ENCODE measurements at regions not wholly inside any gene's neighbourhood (a gene's known extent, or its start where the extent isn't known, plus 50 kb on each side); places are given as distances from the start of the nearest gene placed in this dataset.

DNA sequence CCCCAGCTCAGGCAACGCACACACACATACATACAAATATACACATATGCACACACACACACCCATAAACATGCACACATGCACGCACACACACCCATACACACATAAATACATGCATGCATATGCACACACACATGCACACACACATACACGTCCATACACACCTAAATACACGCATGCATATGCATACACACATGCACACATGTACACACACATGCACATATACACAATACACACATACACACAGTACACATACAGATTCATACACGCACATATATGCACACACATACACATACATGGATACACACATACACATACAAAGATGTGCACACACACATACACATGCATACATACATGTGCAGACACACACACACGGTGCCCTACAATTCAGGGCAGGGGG lies 496.6 kb downstream of the TBC1D22A start:
- no peak overlapping the region for H3K27ac ChIP-seq (ENCODE audit: extremely low read length, insufficient read depth, low read length)
- no TSS peak for BruUV-seq (replicated peaks)
- no peak overlapping the region for H2AFZ ChIP-seq (ENCODE audit: low read length)
- no peaks in the 10 kb centered on the region for H4K20me1 ChIP-seq (ENCODE audit: insufficient read depth, low read length)
- no peaks in the 10 kb centered on the region for H3K79me2 ChIP-seq (ENCODE audit: insufficient read depth, low read length)
- H3K9ac ChIP-seq (ENCODE audit: insufficient read depth, low read depth, low read length): no peak overlapping the region
- no peak overlapping the region for H3K4me2 ChIP-seq (ENCODE audit: low read depth, low read length)
- H3K9me3 ChIP-seq (ENCODE audit: low read length): no peaks in the 10 kb centered on the region
- CTCF ChIA-PET (ENCODE audit: low intra/inter-chr PET ratio, low total read pairs): no interaction called here
- DNase-seq (ENCODE audit: low spot score) (no peak), ATAC-seq (no peak), FAIRE-seq (no peak)
- POLR2A ChIA-PET: no interaction called here
- in situ Hi-C loops (cut with HindIII; ENCODE audit: extremely low pct_ligation_motif_present, low pct_unique_long_range_greater_than_20kb): no loop called here
- H3K36me3 ChIP-seq (replicated peaks in 1 of 2; ENCODE audit: control insufficient read depth in 1 of 2, insufficient read depth in 2 of 2, low read length in 2 of 2): no peaks in the 10 kb centered on the region
- peaks cover 0 to 3% of the 10 kb centered on the region in 2 experiments; a peak in 1 of 5 replicates for H3K27me3 ChIP-seq (ENCODE audit: control insufficient read depth in 1 of 2, insufficient read depth in 2 of 2, low read length in 2 of 2)
- WGBS (ENCODE audit: low lambda C conversion rate): 11% methylated on average over 5 of the region's 6 CpGs
- TF ChIP-seq, protein P1, sequence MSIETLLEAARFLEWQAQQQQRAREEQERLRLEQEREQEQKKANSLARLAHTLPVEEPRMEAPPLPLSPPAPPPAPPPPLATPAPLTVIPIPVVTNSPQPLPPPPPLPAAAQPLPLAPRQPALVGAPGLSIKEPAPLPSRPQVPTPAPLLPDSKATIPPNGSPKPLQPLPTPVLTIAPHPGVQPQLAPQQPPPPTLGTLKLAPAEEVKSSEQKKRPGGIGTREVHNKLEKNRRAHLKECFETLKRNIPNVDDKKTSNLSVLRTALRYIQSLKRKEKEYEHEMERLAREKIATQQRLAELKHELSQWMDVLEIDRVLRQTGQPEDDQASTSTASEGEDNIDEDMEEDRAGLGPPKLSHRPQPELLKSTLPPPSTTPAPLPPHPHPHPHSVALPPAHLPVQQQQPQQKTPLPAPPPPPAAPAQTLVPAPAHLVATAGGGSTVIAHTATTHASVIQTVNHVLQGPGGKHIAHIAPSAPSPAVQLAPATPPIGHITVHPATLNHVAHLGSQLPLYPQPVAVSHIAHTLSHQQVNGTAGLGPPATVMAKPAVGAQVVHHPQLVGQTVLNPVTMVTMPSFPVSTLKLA (IDR thresholded peaks at IDR 0.05): peak; percentile 82
- TF ChIP-seq, protein P2, sequence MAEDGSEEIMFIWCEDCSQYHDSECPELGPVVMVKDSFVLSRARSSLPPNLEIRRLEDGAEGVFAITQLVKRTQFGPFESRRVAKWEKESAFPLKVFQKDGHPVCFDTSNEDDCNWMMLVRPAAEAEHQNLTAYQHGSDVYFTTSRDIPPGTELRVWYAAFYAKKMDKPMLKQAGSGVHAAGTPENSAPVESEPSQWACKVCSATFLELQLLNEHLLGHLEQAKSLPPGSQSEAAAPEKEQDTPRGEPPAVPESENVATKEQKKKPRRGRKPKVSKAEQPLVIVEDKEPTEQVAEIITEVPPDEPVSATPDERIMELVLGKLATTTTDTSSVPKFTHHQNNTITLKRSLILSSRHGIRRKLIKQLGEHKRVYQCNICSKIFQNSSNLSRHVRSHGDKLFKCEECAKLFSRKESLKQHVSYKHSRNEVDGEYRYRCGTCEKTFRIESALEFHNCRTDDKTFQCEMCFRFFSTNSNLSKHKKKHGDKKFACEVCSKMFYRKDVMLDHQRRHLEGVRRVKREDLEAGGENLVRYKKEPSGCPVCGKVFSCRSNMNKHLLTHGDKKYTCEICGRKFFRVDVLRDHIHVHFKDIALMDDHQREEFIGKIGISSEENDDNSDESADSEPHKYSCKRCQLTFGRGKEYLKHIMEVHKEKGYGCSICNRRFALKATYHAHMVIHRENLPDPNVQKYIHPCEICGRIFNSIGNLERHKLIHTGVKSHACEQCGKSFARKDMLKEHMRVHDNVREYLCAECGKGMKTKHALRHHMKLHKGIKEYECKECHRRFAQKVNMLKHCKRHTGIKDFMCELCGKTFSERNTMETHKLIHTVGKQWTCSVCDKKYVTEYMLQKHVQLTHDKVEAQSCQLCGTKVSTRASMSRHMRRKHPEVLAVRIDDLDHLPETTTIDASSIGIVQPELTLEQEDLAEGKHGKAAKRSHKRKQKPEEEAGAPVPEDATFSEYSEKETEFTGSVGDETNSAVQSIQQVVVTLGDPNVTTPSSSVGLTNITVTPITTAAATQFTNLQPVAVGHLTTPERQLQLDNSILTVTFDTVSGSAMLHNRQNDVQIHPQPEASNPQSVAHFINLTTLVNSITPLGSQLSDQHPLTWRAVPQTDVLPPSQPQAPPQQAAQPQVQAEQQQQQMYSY (CRISPR knock-in tag; IDR thresholded peaks at IDR 0.05): no peak
- TF ChIP-seq SOX6 (IDR thresholded peaks at IDR 0.05) (0 out of 2 replicates have a peak, but pooled peaks have one; percentile 66), SOX6 (CRISPR knock-in tag; IDR thresholded peaks at IDR 0.05) (no peak)
- TF ChIP-seq, protein P3, sequence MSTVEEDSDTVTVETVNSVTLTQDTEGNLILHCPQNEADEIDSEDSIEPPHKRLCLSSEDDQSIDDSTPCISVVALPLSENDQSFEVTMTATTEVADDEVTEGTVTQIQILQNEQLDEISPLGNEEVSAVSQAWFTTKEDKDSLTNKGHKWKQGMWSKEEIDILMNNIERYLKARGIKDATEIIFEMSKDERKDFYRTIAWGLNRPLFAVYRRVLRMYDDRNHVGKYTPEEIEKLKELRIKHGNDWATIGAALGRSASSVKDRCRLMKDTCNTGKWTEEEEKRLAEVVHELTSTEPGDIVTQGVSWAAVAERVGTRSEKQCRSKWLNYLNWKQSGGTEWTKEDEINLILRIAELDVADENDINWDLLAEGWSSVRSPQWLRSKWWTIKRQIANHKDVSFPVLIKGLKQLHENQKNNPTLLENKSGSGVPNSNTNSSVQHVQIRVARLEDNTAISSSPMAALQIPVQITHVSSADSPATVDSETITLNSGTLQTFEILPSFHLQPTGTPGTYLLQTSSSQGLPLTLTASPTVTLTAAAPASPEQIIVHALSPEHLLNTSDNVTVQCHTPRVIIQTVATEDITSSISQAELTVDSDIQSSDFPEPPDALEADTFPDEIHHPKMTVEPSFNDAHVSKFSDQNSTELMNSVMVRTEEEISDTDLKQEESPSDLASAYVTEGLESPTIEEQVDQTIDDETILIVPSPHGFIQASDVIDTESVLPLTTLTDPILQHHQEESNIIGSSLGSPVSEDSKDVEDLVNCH (CRISPR knock-in tag; IDR thresholded peaks at IDR 0.05): no peak
- intact Hi-C loops (cut with micrococcal nuclease; ENCODE audit: unreplicated experiment): no loop called here
- H3K4me1 ChIP-seq (ENCODE audit: insufficient read depth, low read length): no peaks in the 10 kb centered on the region
- H3K4me3 ChIP-seq (replicated peaks in 1 of 3; ENCODE audit: insufficient read depth in 1 of 3, low read depth in 2 of 3, low read length in 3 of 3): no peak overlapping the region

All from HepG2 (cell line).